ENCODE measurements at regions not wholly inside any gene's neighbourhood (a gene's known extent, or its start where the extent isn't known, plus 50 kb on each side); places are given as distances from the start of the nearest gene placed in this dataset.

DNA sequence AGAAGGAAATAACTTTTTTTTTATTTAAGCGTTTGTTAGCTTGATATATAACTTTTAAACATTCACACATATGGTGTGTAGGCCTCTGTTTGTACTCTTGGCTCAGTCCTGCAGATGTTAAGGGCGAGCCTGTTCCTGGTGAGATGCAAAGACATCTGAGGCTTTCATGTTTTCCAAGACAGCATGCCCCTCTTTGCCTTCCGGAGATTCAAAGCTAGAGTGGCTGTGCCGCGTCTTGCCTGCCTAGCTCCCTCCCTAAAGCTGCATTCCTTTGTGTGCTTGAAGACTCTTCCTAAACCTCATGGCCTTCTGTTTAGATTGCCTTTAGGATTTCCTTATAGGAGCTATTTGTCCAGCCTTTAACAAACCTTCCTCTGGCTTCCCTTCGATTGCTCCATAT, 67.1 kb downstream of the MID1IP1 start:
- no peak for TF ChIP-seq TAF1 (IDR thresholded peaks at IDR 0.05; ENCODE audit: low read depth)
- no peak for TF ChIP-seq USF1 (IDR thresholded peaks at IDR 0.05)
- no peak for TF ChIP-seq RAD21 (IDR thresholded peaks at IDR 0.05; ENCODE audit: low read depth)
- TF ChIP-seq, protein P1, sequence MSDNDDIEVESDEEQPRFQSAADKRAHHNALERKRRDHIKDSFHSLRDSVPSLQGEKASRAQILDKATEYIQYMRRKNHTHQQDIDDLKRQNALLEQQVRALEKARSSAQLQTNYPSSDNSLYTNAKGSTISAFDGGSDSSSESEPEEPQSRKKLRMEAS (IDR thresholded peaks at IDR 0.05): no peak
- TF ChIP-seq TEAD4 (IDR thresholded peaks at IDR 0.05): no peak
- no peak for TF ChIP-seq EP300 (IDR thresholded peaks at IDR 0.05; ENCODE audit: borderline replicate concordance)
- TF ChIP-seq YY1 (IDR thresholded peaks at IDR 0.05; ENCODE audit: low read depth): no peak

Data from Ishikawa (cell line).